Transverse colon (tissue), 4 donors: ENCODE measurements at regions not wholly inside any gene's neighbourhood (a gene's known extent, or its start where the extent isn't known, plus 50 kb on each side); places are given as distances from the start of the nearest gene placed in this dataset.

Source experiments
- DNase-seq: peaks from one replicate; pipeline ENCODE4 v3.0.0-alpha.2; 2019
- H3K27ac ChIP-seq, 4 donors: fragments of 200-600 bp; sonication (generic); 2 replicates each; pipeline ENCODE4 v1.5.1; 2016 to 2018; ENCODE audit warnings: inconsistent platforms in 4 of 4
- H3K27me3 ChIP-seq: fragments of 200-600 bp; sonication (generic); 2 replicates; pipeline ENCODE4 v1.5.1; 2017; ENCODE audit warnings: inconsistent platforms
- H3K36me3 ChIP-seq, 4 donors: fragments of 200-600 bp; sonication (generic); 2 replicates each; pipeline ENCODE4 v1.5.1; 2017 to 2019; ENCODE audit warnings: inconsistent platforms in 4 of 4
- H3K4me1 ChIP-seq, 4 donors: fragments of 200-600 bp; sonication (generic); 2 replicates each; pipeline ENCODE4 v1.5.1; 2017 to 2020; ENCODE audit warnings: inconsistent platforms in 4 of 4
- H3K4me3 ChIP-seq, 4 donors: fragments of 200-600 bp; sonication (generic); 1 replicate in 1 of 4; 2 replicates in 3 of 4; pipeline versions ENCODE4 v1.5.1 to v1.6.1; 2017 to 2019; ENCODE audit warnings: inconsistent platforms in 4 of 4
- H3K9me3 ChIP-seq, 2 donors: fragments of 200-600 bp; sonication (generic); 2 replicates each; pipeline ENCODE4 v1.5.1; 2017 to 2019; ENCODE audit warnings: inconsistent platforms in 2 of 2
- EP300 ChIP-seq: sonication (generic); formaldehyde crosslinking; IDR thresholded peaks from one replicate; pipeline ENCODE4 v1.6.1; 2017; ENCODE audit warnings: antibody characterized with exemption, low read depth
- POLR2A ChIP-seq: fragments of 450-650 bp; IDR thresholded peaks from one replicate; pipeline ENCODE4 v1.6.1; 2016; ENCODE audit warnings: antibody characterized with exemption, mild to moderate bottlenecking, moderate library complexity
- POLR2AphosphoS5 ChIP-seq, 3 donors: sonication (generic); formaldehyde crosslinking; IDR thresholded peaks; one replicate each; pipeline ENCODE4 v1.6.1; 2016; ENCODE audit warnings: antibody characterized with exemption in 3 of 3
- WGBS, 2 donors: methylation state at CpG; one replicate each; pipeline ENCODE4 v1.1.5; 2018; ENCODE audit warnings: low coverage in 1 of 2; 5-methylcytosine and 5-hydroxymethylcytosine counted together
- in situ Hi-C, 4 donors: fragments of 200-750 bp; cut with MboI; loops; one replicate each; pipeline versions ENCODE4 v1.15.0 to v1.15.1; 2017; ENCODE audit warnings: low sequenced_read_pairs in 3 of 4, low pct_ligation_motif_present in 1 of 4, low pct_unique_long_range_greater_than_20kb in 1 of 4
- intact Hi-C: fragments of 100-400 bp; cut with DNase I; formaldehyde crosslinking; loops from one replicate; pipeline ENCODE4 v1.15.1; 2023; ENCODE audit warnings: low total_unique reads
- TF ChIP-seq, protein P1 (sequence below), 5 experiments: fragments of 200-600 bp in 3 of 5; fragments of 450-650 bp in 2 of 5; sonication (generic) in 3 of 5; IDR thresholded peaks; 1 replicate in 2 of 5; 2 replicates in 3 of 5; pipeline ENCODE4 v1.5.1; 2016 to 2017; ENCODE audit warnings: antibody characterized with exemption in 5 of 5, inconsistent platforms in 3 of 5, mild to moderate bottlenecking in 2 of 5, moderate library complexity in 1 of 5

DNA sequence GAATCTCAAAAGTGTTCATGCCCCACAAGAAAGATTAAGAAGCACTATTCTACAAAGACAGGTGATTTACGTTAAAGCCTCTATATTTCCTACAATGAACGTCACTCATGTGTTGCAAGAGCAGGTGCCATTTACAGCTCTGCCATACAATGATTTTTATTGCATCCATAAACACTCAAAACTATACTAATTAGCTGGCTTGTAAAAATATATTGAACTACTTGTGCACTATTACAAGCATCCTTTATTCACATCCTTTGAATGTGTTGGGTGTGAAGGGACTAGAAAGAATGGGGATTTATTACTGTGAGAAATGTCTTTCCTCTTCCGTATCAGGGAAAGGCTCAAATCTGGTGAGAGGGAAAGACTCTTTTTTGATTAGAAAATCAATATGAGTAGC lies 50.7 kb upstream of the C3orf49 start:
- no peaks in the 10 kb centered on the region for H3K27me3 ChIP-seq
- no peaks in the 10 kb centered on the region for H3K36me3 ChIP-seq
- in situ Hi-C loops, result no loop called here
- peak; percentile 17 for DNase-seq
- H3K4me3 ChIP-seq, result no peak overlapping the region
- 29 to 35% methylated on average over 2 to 3 of the region's 3 CpGs for WGBS, 2 donors
- intact Hi-C loops, result no loop called here
- TF ChIP-seq POLR2AphosphoS5 (IDR thresholded peaks at IDR 0.05), result peak in 1 of 3 donors; percentile 31
- TF ChIP-seq POLR2A, result no peak
- no peak for TF ChIP-seq EP300
- TF ChIP-seq, protein P1, sequence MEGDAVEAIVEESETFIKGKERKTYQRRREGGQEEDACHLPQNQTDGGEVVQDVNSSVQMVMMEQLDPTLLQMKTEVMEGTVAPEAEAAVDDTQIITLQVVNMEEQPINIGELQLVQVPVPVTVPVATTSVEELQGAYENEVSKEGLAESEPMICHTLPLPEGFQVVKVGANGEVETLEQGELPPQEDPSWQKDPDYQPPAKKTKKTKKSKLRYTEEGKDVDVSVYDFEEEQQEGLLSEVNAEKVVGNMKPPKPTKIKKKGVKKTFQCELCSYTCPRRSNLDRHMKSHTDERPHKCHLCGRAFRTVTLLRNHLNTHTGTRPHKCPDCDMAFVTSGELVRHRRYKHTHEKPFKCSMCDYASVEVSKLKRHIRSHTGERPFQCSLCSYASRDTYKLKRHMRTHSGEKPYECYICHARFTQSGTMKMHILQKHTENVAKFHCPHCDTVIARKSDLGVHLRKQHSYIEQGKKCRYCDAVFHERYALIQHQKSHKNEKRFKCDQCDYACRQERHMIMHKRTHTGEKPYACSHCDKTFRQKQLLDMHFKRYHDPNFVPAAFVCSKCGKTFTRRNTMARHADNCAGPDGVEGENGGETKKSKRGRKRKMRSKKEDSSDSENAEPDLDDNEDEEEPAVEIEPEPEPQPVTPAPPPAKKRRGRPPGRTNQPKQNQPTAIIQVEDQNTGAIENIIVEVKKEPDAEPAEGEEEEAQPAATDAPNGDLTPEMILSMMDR (IDR thresholded peaks at IDR 0.05), result no peak
- peak overlapping the region in 3 of 4 donors; percentile 46 to 62 (median 58) for H3K27ac ChIP-seq
- no peaks in the 10 kb centered on the region for H3K9me3 ChIP-seq
- H3K4me1 ChIP-seq, result peaks cover 0 to 15% (median 5%) of the 10 kb centered on the region in 4 donors

DNA sequence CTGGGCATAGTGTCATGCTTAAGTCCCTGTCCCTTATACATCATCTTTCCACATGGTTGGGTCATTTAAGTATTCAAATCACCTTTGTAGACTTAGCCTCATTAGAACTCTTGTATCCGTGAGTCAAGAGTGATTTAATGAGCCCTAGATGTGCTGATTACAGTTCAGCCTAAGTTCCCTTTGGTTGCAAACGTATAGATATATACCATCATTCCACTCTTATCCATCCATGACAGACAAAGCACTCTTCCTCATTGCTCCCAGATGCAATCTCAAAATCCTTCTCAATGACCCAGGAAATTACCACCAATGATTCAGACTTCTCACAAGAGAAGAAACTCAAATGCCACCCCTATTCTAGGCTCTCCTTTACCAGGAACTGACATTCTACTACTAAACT lies 50.2 kb upstream of the C3orf49 start:
- 35% methylated on average over 2 of the region's 2 CpGs; no CpG with 5 or more reads in 1 of the 2 donors for WGBS, 2 donors
- no peak for DNase-seq
- intact Hi-C loops, result no loop called here
- TF ChIP-seq, protein P1 (IDR thresholded peaks at IDR 0.05), result no peak
- TF ChIP-seq POLR2AphosphoS5 (IDR thresholded peaks at IDR 0.05) (no peak), POLR2A (no peak), EP300 (no peak)
- in situ Hi-C loops, result no loop called here
- H3K36me3 ChIP-seq, result no peaks in the 10 kb centered on the region
- peaks cover 0 to 15% (median 5%) of the 10 kb centered on the region in 4 donors for H3K4me1 ChIP-seq
- H3K4me3 ChIP-seq, result no peak overlapping the region
- peak overlapping the region in 3 of 4 donors; percentile 46 to 62 (median 58) for H3K27ac ChIP-seq
- no peaks in the 10 kb centered on the region for H3K27me3 ChIP-seq
- no peaks in the 10 kb centered on the region for H3K9me3 ChIP-seq
